Loucy (cell line): ENCODE measurements at regions not wholly inside any gene's neighbourhood (a gene's known extent, or its start where the extent isn't known, plus 50 kb on each side); places are given as distances from the start of the nearest gene placed in this dataset.

ENCODE experiments used
- EZH2phosphoT487 ChIP-seq: fragments of 200-600 bp; IDR thresholded peaks from 2 replicates; pipeline ENCODE4 v1.6.1; 2018; ENCODE audit warnings: antibody characterized with exemption, mild to moderate bottlenecking, moderate library complexity, borderline replicate concordance
- TF ChIP-seq, protein P1 (sequence below): fragments of 200-600 bp; sonication (generic); conservative IDR thresholded peaks from 2 replicates; pipeline ENCODE4 v1.5.1; 2014; ENCODE audit warnings: mild to moderate bottlenecking, antibody characterized with exemption, low read length

GRCh38 chr7:52360541-52360940, 674.9 kb upstream of the POM121L12 start:
- TF ChIP-seq EZH2phosphoT487 = no peak
- TF ChIP-seq, protein P1, sequence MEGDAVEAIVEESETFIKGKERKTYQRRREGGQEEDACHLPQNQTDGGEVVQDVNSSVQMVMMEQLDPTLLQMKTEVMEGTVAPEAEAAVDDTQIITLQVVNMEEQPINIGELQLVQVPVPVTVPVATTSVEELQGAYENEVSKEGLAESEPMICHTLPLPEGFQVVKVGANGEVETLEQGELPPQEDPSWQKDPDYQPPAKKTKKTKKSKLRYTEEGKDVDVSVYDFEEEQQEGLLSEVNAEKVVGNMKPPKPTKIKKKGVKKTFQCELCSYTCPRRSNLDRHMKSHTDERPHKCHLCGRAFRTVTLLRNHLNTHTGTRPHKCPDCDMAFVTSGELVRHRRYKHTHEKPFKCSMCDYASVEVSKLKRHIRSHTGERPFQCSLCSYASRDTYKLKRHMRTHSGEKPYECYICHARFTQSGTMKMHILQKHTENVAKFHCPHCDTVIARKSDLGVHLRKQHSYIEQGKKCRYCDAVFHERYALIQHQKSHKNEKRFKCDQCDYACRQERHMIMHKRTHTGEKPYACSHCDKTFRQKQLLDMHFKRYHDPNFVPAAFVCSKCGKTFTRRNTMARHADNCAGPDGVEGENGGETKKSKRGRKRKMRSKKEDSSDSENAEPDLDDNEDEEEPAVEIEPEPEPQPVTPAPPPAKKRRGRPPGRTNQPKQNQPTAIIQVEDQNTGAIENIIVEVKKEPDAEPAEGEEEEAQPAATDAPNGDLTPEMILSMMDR = no peak
